Endothelial cell of umbilical vein (primary cell): ENCODE measurements at regions not wholly inside any gene's neighbourhood (a gene's known extent, or its start where the extent isn't known, plus 50 kb on each side); places are given as distances from the start of the nearest gene placed in this dataset.

Source experiments
- BruUV-seq: library from RNA; stranded (reverse); fragments of 400-500 nt; replicated peaks from 2 replicates; lab custom pipeline; 2021; lab: Mats Ljungman, UMichigan
- CTCF ChIA-PET: fragments of 300-600, 350-600 bp; sonication (Branson Sonifier 250); formaldehyde crosslinking; loops from one replicate; lab custom pipeline; 2021; ENCODE audit warnings: antibody characterized with exemption, inconsistent platforms; lab: Charles Lee
- POLR2A ChIA-PET: fragments of 300-600, 350-600 bp; sonication (Branson Sonifier 250); formaldehyde crosslinking; loops from one replicate; lab custom pipeline; 2021; ENCODE audit warnings: antibody characterized with exemption, inconsistent platforms; lab: Charles Lee
- DNase-seq: peaks from one replicate; pipeline ENCODE4 v3.0.0-alpha.2; 2011; ENCODE audit warnings: low read depth, low spot score
- FAIRE-seq: peaks from 2 replicates; lab custom pipeline; 2011; peaks lifted over from hg19 to GRCh38; lab: Jason Lieb, UNC
- H2AFZ ChIP-seq: 2 replicates; pipeline ENCODE4 v1.6.0; 2012; ENCODE audit warnings: low read depth, low read length, control low read depth, inconsistent platforms
- H3K27ac ChIP-seq: 2 replicates; pipeline ENCODE4 v1.5.1; 2011; ENCODE audit warnings: low read depth, mild to moderate bottlenecking, control low read depth, low read length, moderate library complexity; ENCODE audit not compliant: insufficient read depth
- H3K27me3 ChIP-seq, 2 experiments: 2 replicates each; pipeline versions ENCODE4 v1.6.0 to v1.6.1; 2011; ENCODE audit warnings: low read length in 2 of 2, mixed read lengths in 1 of 2; ENCODE audit not compliant: control insufficient read depth in 2 of 2, insufficient read depth in 2 of 2
- H3K36me3 ChIP-seq, 2 experiments: 2 replicates in 1 of 2; 3 replicates in 1 of 2; pipeline ENCODE4 v1.5.1; 2011; ENCODE audit warnings: low read length in 2 of 2, mild to moderate bottlenecking in 1 of 2, moderate library complexity in 1 of 2; ENCODE audit not compliant: control insufficient read depth in 2 of 2, insufficient read depth in 2 of 2; ENCODE audit errors: extremely low read depth in 1 of 2
- H3K4me1 ChIP-seq: 3 replicates; pipeline ENCODE4 v1.5.1; 2011; ENCODE audit warnings: mild to moderate bottlenecking, low read length; ENCODE audit not compliant: control insufficient read depth, insufficient read depth; ENCODE audit errors: extremely low read depth
- H3K4me2 ChIP-seq: 2 replicates; pipeline ENCODE4 v1.6.1; 2011; ENCODE audit warnings: low read length, control low read depth, mixed read lengths; ENCODE audit not compliant: insufficient read depth
- H3K4me3 ChIP-seq, 3 experiments: fragments of 200-600 bp in 1 of 3; sonication (generic), shearing (Covaris generic) in 1 of 3; replicated peaks in 1 of 3; 2 replicates each; pipeline ENCODE4 v1.5.1; 2011 to 2016; ENCODE audit warnings: control low read depth in 3 of 3, low read length in 3 of 3, mild to moderate bottlenecking in 2 of 3, inconsistent platforms in 1 of 3, low read depth in 1 of 3, moderate library complexity in 1 of 3; ENCODE audit not compliant: insufficient read depth in 1 of 3
- H3K79me2 ChIP-seq: 2 replicates; pipeline ENCODE4 v1.6.0; 2012; ENCODE audit warnings: low read length, inconsistent platforms; ENCODE audit not compliant: control insufficient read depth, insufficient read depth
- H3K9ac ChIP-seq: replicated peaks from 2 replicates; pipeline ENCODE3; 2011; ENCODE audit warnings: low read length, control low read depth; ENCODE audit not compliant: insufficient read depth; ENCODE audit errors: extremely low read depth
- H3K9me1 ChIP-seq: replicated peaks from 3 replicates; pipeline ENCODE4 v1.6.0; 2011; ENCODE audit warnings: mild to moderate bottlenecking, low read length; ENCODE audit not compliant: control insufficient read depth, insufficient read depth; ENCODE audit errors: extremely low read depth
- H3K9me3 ChIP-seq: replicated peaks from 2 replicates; pipeline ENCODE4 v1.5.1; 2012; ENCODE audit warnings: low read length, inconsistent platforms; ENCODE audit not compliant: control insufficient read depth, insufficient read depth
- H4K20me1 ChIP-seq: replicated peaks from 2 replicates; pipeline ENCODE3; 2011; ENCODE audit warnings: mild to moderate bottlenecking, low read length; ENCODE audit not compliant: control insufficient read depth, insufficient read depth; ENCODE audit errors: extremely low read depth
- CTCF ChIP-seq, 2 donors: IDR thresholded peaks; 1 replicate in 1 of 2; 2 replicates in 1 of 2; pipeline ENCODE4 v1.5.1; 2011; ENCODE audit warnings: low read length in 2 of 2, mild to moderate bottlenecking in 2 of 2, moderate library complexity in 2 of 2, control low read depth in 1 of 2, inconsistent platforms in 1 of 2, low read depth in 1 of 2; ENCODE audit not compliant: insufficient read depth in 1 of 2; ENCODE audit errors: extremely low read depth in 1 of 2
- EZH2 ChIP-seq: IDR thresholded peaks from 2 replicates; pipeline ENCODE4 v1.6.1; 2012; ENCODE audit warnings: borderline replicate concordance, low read depth, mild to moderate bottlenecking, moderate library complexity, low read length, inconsistent platforms; ENCODE audit not compliant: severe bottlenecking
- FOS ChIP-seq: IDR thresholded peaks from 2 replicates; pipeline ENCODE4 v1.6.1; 2011; ENCODE audit warnings: mild to moderate bottlenecking, low read length, moderate library complexity, borderline replicate concordance; ENCODE audit not compliant: insufficient read depth
- GATA2 ChIP-seq: IDR thresholded peaks from 2 replicates; pipeline ENCODE4 v1.7.0; 2011; ENCODE audit warnings: low read depth, mild to moderate bottlenecking, moderate library complexity, mixed read lengths, low read length; ENCODE audit not compliant: insufficient read length, insufficient read depth
- JUN ChIP-seq: IDR thresholded peaks from 2 replicates; pipeline ENCODE4 v1.6.1; 2011; ENCODE audit warnings: borderline replicate concordance, low read depth; ENCODE audit not compliant: insufficient read length, insufficient read depth
- MAX ChIP-seq: IDR thresholded peaks from 2 replicates; pipeline ENCODE4 v1.6.1; 2011; ENCODE audit not compliant: insufficient read depth, insufficient read length
- MYC ChIP-seq: IDR thresholded peaks from one replicate; pipeline ENCODE4 v1.6.1; 2011; ENCODE audit warnings: mild to moderate bottlenecking, low read depth, low read length
- POLR2A ChIP-seq: IDR thresholded peaks from 2 replicates; pipeline ENCODE4 v1.6.1; 2012; ENCODE audit warnings: low read depth, mild to moderate bottlenecking, control low read depth, low read length
- POLR2AphosphoS5 ChIP-seq: IDR thresholded peaks from 2 replicates; pipeline ENCODE4 v1.6.1; 2012; ENCODE audit warnings: low read depth, mild to moderate bottlenecking, control low read depth, low read length, moderate library complexity; ENCODE audit not compliant: insufficient read depth
- dilution Hi-C: fragments of 300-500 bp; cut with MboI; formaldehyde crosslinking; loops from one replicate; pipeline ENCODE4 v1.15.0; 2019; ENCODE audit warnings: low sequenced_read_pairs; ENCODE audit not compliant: extremely low pct_ligation_motif_present
- intact Hi-C: fragments of 100-400 bp; cut with micrococcal nuclease; formaldehyde crosslinking; loops from one replicate; pipeline ENCODE4 v1.10.0; 2022

- TF ChIP-seq MAX (no peak), EZH2 (no peak), MYC (no peak), FOS (no peak), JUN (no peak), GATA2 (no peak), POLR2AphosphoS5 (no peak), POLR2A (no peak), CTCF (IDR thresholded peaks at IDR 0.05; ENCODE audit: extremely low read depth in 1 of 2, insufficient read depth in 1 of 2, low read depth in 1 of 2, low read length in 2 of 2) (no peak)
- H3K9me3 ChIP-seq, result no peaks in the 10 kb centered on the region
- dilution Hi-C loops (no loop called here), intact Hi-C loops (no loop called here)
- H3K79me2 ChIP-seq, result no peaks in the 10 kb centered on the region
- no TSS peak for BruUV-seq
- no peaks in the 10 kb centered on the region for H3K27me3 ChIP-seq
- H3K9ac ChIP-seq, result no peak overlapping the region
- CTCF ChIA-PET, result no interaction called here
- no peaks in the 10 kb centered on the region for H4K20me1 ChIP-seq
- FAIRE-seq (no peak), DNase-seq (no peak)
- H3K9me1 ChIP-seq, result no peaks in the 10 kb centered on the region
- H2AFZ ChIP-seq, result no peak overlapping the region
- POLR2A ChIA-PET, result no interaction called here
- H3K4me3 ChIP-seq, result no peak overlapping the region
- no peak overlapping the region for H3K4me2 ChIP-seq
- H3K4me1 ChIP-seq, result no peaks in the 10 kb centered on the region
- no peaks in the 10 kb centered on the region for H3K36me3 ChIP-seq
- no peak overlapping the region for H3K27ac ChIP-seq
These were observed 149.3 kb upstream of the SEMA6D start for GRCh38 chr15:47568030-47568429.
